Endothelial cell of umbilical vein (primary cell): ENCODE measurements at regions not wholly inside any gene's neighbourhood (a gene's known extent, or its start where the extent isn't known, plus 50 kb on each side); places are given as distances from the start of the nearest gene placed in this dataset.

ENCODE experiments used
- BruUV-seq: library from RNA; stranded (reverse); fragments of 400-500 nt; replicated peaks from 2 replicates; lab custom pipeline; 2021; lab: Mats Ljungman, UMichigan
- CTCF ChIA-PET: fragments of 300-600, 350-600 bp; sonication (Branson Sonifier 250); formaldehyde crosslinking; loops from one replicate; lab custom pipeline; 2021; ENCODE audit warnings: antibody characterized with exemption, inconsistent platforms; lab: Charles Lee
- POLR2A ChIA-PET: fragments of 300-600, 350-600 bp; sonication (Branson Sonifier 250); formaldehyde crosslinking; loops from one replicate; lab custom pipeline; 2021; ENCODE audit warnings: antibody characterized with exemption, inconsistent platforms; lab: Charles Lee
- DNase-seq: peaks from one replicate; pipeline ENCODE4 v3.0.0-alpha.2; 2011; ENCODE audit warnings: low read depth, low spot score
- FAIRE-seq: peaks from 2 replicates; lab custom pipeline; 2011; peaks lifted over from hg19 to GRCh38; lab: Jason Lieb, UNC
- H2AFZ ChIP-seq: 2 replicates; pipeline ENCODE4 v1.6.0; 2012; ENCODE audit warnings: low read depth, low read length, control low read depth, inconsistent platforms
- H3K27ac ChIP-seq: 2 replicates; pipeline ENCODE4 v1.5.1; 2011; ENCODE audit warnings: low read depth, mild to moderate bottlenecking, control low read depth, low read length, moderate library complexity; ENCODE audit not compliant: insufficient read depth
- H3K27me3 ChIP-seq, 2 experiments: 2 replicates each; pipeline versions ENCODE4 v1.6.0 to v1.6.1; 2011; ENCODE audit warnings: low read length in 2 of 2, mixed read lengths in 1 of 2; ENCODE audit not compliant: control insufficient read depth in 2 of 2, insufficient read depth in 2 of 2
- H3K36me3 ChIP-seq, 2 experiments: 2 replicates in 1 of 2; 3 replicates in 1 of 2; pipeline ENCODE4 v1.5.1; 2011; ENCODE audit warnings: low read length in 2 of 2, mild to moderate bottlenecking in 1 of 2, moderate library complexity in 1 of 2; ENCODE audit not compliant: control insufficient read depth in 2 of 2, insufficient read depth in 2 of 2; ENCODE audit errors: extremely low read depth in 1 of 2
- H3K4me1 ChIP-seq: 3 replicates; pipeline ENCODE4 v1.5.1; 2011; ENCODE audit warnings: mild to moderate bottlenecking, low read length; ENCODE audit not compliant: control insufficient read depth, insufficient read depth; ENCODE audit errors: extremely low read depth
- H3K4me2 ChIP-seq: 2 replicates; pipeline ENCODE4 v1.6.1; 2011; ENCODE audit warnings: low read length, control low read depth, mixed read lengths; ENCODE audit not compliant: insufficient read depth
- H3K4me3 ChIP-seq, 3 experiments: fragments of 200-600 bp in 1 of 3; sonication (generic), shearing (Covaris generic) in 1 of 3; replicated peaks in 1 of 3; 2 replicates each; pipeline ENCODE4 v1.5.1; 2011 to 2016; ENCODE audit warnings: control low read depth in 3 of 3, low read length in 3 of 3, mild to moderate bottlenecking in 2 of 3, inconsistent platforms in 1 of 3, low read depth in 1 of 3, moderate library complexity in 1 of 3; ENCODE audit not compliant: insufficient read depth in 1 of 3
- H3K79me2 ChIP-seq: 2 replicates; pipeline ENCODE4 v1.6.0; 2012; ENCODE audit warnings: low read length, inconsistent platforms; ENCODE audit not compliant: control insufficient read depth, insufficient read depth
- H3K9ac ChIP-seq: replicated peaks from 2 replicates; pipeline ENCODE3; 2011; ENCODE audit warnings: low read length, control low read depth; ENCODE audit not compliant: insufficient read depth; ENCODE audit errors: extremely low read depth
- H3K9me1 ChIP-seq: replicated peaks from 3 replicates; pipeline ENCODE4 v1.6.0; 2011; ENCODE audit warnings: mild to moderate bottlenecking, low read length; ENCODE audit not compliant: control insufficient read depth, insufficient read depth; ENCODE audit errors: extremely low read depth
- H3K9me3 ChIP-seq: replicated peaks from 2 replicates; pipeline ENCODE4 v1.5.1; 2012; ENCODE audit warnings: low read length, inconsistent platforms; ENCODE audit not compliant: control insufficient read depth, insufficient read depth
- H4K20me1 ChIP-seq: replicated peaks from 2 replicates; pipeline ENCODE3; 2011; ENCODE audit warnings: mild to moderate bottlenecking, low read length; ENCODE audit not compliant: control insufficient read depth, insufficient read depth; ENCODE audit errors: extremely low read depth
- CTCF ChIP-seq, 2 donors: IDR thresholded peaks; 1 replicate in 1 of 2; 2 replicates in 1 of 2; pipeline ENCODE4 v1.5.1; 2011; ENCODE audit warnings: low read length in 2 of 2, mild to moderate bottlenecking in 2 of 2, moderate library complexity in 2 of 2, control low read depth in 1 of 2, inconsistent platforms in 1 of 2, low read depth in 1 of 2; ENCODE audit not compliant: insufficient read depth in 1 of 2; ENCODE audit errors: extremely low read depth in 1 of 2
- EZH2 ChIP-seq: IDR thresholded peaks from 2 replicates; pipeline ENCODE4 v1.6.1; 2012; ENCODE audit warnings: borderline replicate concordance, low read depth, mild to moderate bottlenecking, moderate library complexity, low read length, inconsistent platforms; ENCODE audit not compliant: severe bottlenecking
- FOS ChIP-seq: IDR thresholded peaks from 2 replicates; pipeline ENCODE4 v1.6.1; 2011; ENCODE audit warnings: mild to moderate bottlenecking, low read length, moderate library complexity, borderline replicate concordance; ENCODE audit not compliant: insufficient read depth
- GATA2 ChIP-seq: IDR thresholded peaks from 2 replicates; pipeline ENCODE4 v1.7.0; 2011; ENCODE audit warnings: low read depth, mild to moderate bottlenecking, moderate library complexity, mixed read lengths, low read length; ENCODE audit not compliant: insufficient read length, insufficient read depth
- JUN ChIP-seq: IDR thresholded peaks from 2 replicates; pipeline ENCODE4 v1.6.1; 2011; ENCODE audit warnings: borderline replicate concordance, low read depth; ENCODE audit not compliant: insufficient read length, insufficient read depth
- MAX ChIP-seq: IDR thresholded peaks from 2 replicates; pipeline ENCODE4 v1.6.1; 2011; ENCODE audit not compliant: insufficient read depth, insufficient read length
- MYC ChIP-seq: IDR thresholded peaks from one replicate; pipeline ENCODE4 v1.6.1; 2011; ENCODE audit warnings: mild to moderate bottlenecking, low read depth, low read length
- POLR2A ChIP-seq: IDR thresholded peaks from 2 replicates; pipeline ENCODE4 v1.6.1; 2012; ENCODE audit warnings: low read depth, mild to moderate bottlenecking, control low read depth, low read length
- POLR2AphosphoS5 ChIP-seq: IDR thresholded peaks from 2 replicates; pipeline ENCODE4 v1.6.1; 2012; ENCODE audit warnings: low read depth, mild to moderate bottlenecking, control low read depth, low read length, moderate library complexity; ENCODE audit not compliant: insufficient read depth
- dilution Hi-C: fragments of 300-500 bp; cut with MboI; formaldehyde crosslinking; loops from one replicate; pipeline ENCODE4 v1.15.0; 2019; ENCODE audit warnings: low sequenced_read_pairs; ENCODE audit not compliant: extremely low pct_ligation_motif_present
- intact Hi-C: fragments of 100-400 bp; cut with micrococcal nuclease; formaldehyde crosslinking; loops from one replicate; pipeline ENCODE4 v1.10.0; 2022

- dilution Hi-C loops (no loop called here), intact Hi-C loops (no loop called here)
- Histone ChIP-seq H3K9me3 (no peaks in the 10 kb centered on the region), H4K20me1 (no peaks in the 10 kb centered on the region), H3K36me3 (no peaks in the 10 kb centered on the region), H3K27me3 (no peaks in the 10 kb centered on the region), H3K9me1 (no peaks in the 10 kb centered on the region), H3K79me2 (no peaks in the 10 kb centered on the region), H3K9ac (no peak overlapping the region), H3K4me3 (no peak overlapping the region), H2AFZ (no peak overlapping the region), H3K4me2 (no peak overlapping the region), H3K4me1 (peaks cover 3% of the 10 kb centered on the region), H3K27ac (no peak overlapping the region)
- no peak for TF ChIP-seq JUN
- TF ChIP-seq POLR2A = no peak
- TF ChIP-seq GATA2 = no peak
- TF ChIP-seq EZH2 = no peak
- CTCF ChIA-PET = no interaction called here
- POLR2A ChIA-PET = no interaction called here
- BruUV-seq = no TSS peak
- DNase-seq (no peak), FAIRE-seq (no peak)
Measured at GRCh38 chr12:19700969-19701368, 261.7 kb downstream of the AEBP2 start.

GRCh38 chr12:19704966-19705365 is 265.7 kb downstream of the AEBP2 start:
- no peaks in the 10 kb centered on the region for H3K36me3 ChIP-seq
- H3K79me2 ChIP-seq = no peaks in the 10 kb centered on the region
- DNase-seq (no peak), FAIRE-seq (no peak)
- no peaks in the 10 kb centered on the region for H4K20me1 ChIP-seq
- POLR2A ChIA-PET = no interaction called here
- no peaks in the 10 kb centered on the region for H3K27me3 ChIP-seq
- BruUV-seq = no TSS peak
- TF ChIP-seq EZH2 (no peak), JUN (no peak), POLR2AphosphoS5 (no peak), GATA2 (no peak), MYC (no peak), FOS (no peak), CTCF (IDR thresholded peaks at IDR 0.05; ENCODE audit: extremely low read depth in 1 of 2, insufficient read depth in 1 of 2, low read depth in 1 of 2, low read length in 2 of 2) (no peak), POLR2A (no peak), MAX (no peak)
- no peaks in the 10 kb centered on the region for H3K4me1 ChIP-seq
- intact Hi-C loops (no loop called here), dilution Hi-C loops (no loop called here)
- no peaks in the 10 kb centered on the region for H3K9me1 ChIP-seq
- no peak overlapping the region for H3K4me2 ChIP-seq
- H2AFZ ChIP-seq = no peak overlapping the region
- no peak overlapping the region for H3K9ac ChIP-seq
- H3K4me3 ChIP-seq = no peak overlapping the region
- no peaks in the 10 kb centered on the region for H3K9me3 ChIP-seq
- CTCF ChIA-PET = no interaction called here
- no peak overlapping the region for H3K27ac ChIP-seq
